NCI-H460 (cell line): ENCODE measurements at regions not wholly inside any gene's neighbourhood (a gene's known extent, or its start where the extent isn't known, plus 50 kb on each side); places are given as distances from the start of the nearest gene placed in this dataset.

Experiments used
- DNase-seq: peaks from one replicate; pipeline ENCODE4 v3.0.0-alpha.2; 2016; ENCODE audit warnings: low read depth; ENCODE audit errors: extremely low read depth
- small RNA-seq, 2 experiments: library from RNA; depleted of rRNA; stranded (forward); fragments of <200 nt; gene quantifications; one replicate each; pipeline ENCODE3, GENCODE V24; 2014

- no peak for DNase-seq
Observed at GRCh38 chr1:182129398-182129797, 67.9 kb upstream of the ZNF648 start.

- DNase-seq: no peak
Observed at GRCh38 chr1:182128502-182128901, 67.0 kb upstream of the ZNF648 start.

GRCh38 chr1:182127656-182128055 lies 66.1 kb upstream of the ZNF648 start:
- no peak for DNase-seq

GRCh38 chr1:182126272-182126800 lies 64.8 kb upstream of the ZNF648 start:
- no peak for DNase-seq

GRCh38 chr1:182122913-182123260 lies 61.4 kb upstream of the ZNF648 start:
- DNase-seq: no peak

- DNase-seq: no peak
Observed at GRCh38 chr1:182122256-182122912, 60.9 kb upstream of the ZNF648 start.

GRCh38 chr1:182121787-182122186 lies 60.3 kb upstream of the ZNF648 start:
- DNase-seq: no peak

GRCh38 chr1:182120411-182121258 lies 59.1 kb upstream of the ZNF648 start:
- DNase-seq: no peak

GRCh38 chr1:182119631-182120030 lies 58.1 kb upstream of the ZNF648 start:
- no peak for DNase-seq

- DNase-seq: no peak
Observed at GRCh38 chr1:182118851-182119250, 57.3 kb upstream of the ZNF648 start.

GRCh38 chr1:182114627-182115023 lies 53.1 kb upstream of the ZNF648 start:
- no peak for DNase-seq

GRCh38 chr1:182113879-182114626 lies 52.5 kb upstream of the ZNF648 start:
- no peak for DNase-seq

GRCh38 chr1:182111496-182111895 lies 50.0 kb upstream of the ZNF648 start:
- no peak for DNase-seq

Small RNAs in the stretch of these regions (small RNA-seq; reads per million reads assigned to genes)
- 0 reads per million in 2 experiments for gene RNU6-152P
